NCI-H146 (cell line): ENCODE measurements at regions not wholly inside any gene's neighbourhood (a gene's known extent, or its start where the extent isn't known, plus 50 kb on each side); places are given as distances from the start of the nearest gene placed in this dataset.

Experiments
- DNase-seq: peaks from one replicate; lab custom pipeline; 2025; lab: John Stamatoyannopoulos, UW

DNA sequence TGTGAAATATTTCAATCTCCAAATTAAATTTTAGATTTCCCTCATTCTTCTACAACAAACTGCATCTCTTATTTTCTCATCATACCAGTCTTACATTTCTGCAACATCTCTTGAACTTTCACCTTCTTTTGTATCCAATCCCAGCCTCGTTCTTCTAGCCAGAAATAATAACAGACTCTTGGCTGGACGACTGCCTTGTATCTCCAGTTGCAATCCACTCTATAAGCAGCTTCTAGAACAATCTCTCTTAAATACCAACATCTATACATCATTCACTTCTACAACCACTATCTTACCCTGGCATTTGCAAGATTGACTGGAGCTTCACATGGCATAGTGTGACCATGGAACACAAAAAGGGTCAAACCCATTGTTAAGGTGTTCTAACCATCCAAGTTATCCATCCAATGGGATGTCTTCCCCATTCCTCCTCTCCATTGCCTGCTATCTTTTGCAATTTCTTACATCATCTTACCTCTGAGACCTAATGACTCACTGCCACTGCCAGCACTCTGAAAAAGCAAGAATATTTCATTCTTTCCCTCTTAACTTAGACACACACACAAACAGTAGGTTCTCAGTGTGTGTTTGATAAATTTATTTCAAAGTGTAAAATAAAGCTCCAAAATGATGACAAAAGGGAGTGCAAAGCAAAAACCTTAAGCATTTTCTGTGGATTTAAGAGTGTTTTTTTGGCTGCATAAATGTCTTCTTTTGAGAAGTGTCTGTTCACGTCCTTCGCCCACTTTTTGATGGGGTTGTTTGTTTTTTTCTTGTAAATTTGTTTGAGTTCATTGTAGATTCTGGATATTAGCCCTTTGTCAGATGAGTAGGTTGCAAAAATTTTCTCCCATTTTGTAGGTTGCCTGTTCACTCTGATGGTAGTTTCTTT, 145.6 kb downstream of the METTL4 start:
- DNase-seq: no peak

DNA sequence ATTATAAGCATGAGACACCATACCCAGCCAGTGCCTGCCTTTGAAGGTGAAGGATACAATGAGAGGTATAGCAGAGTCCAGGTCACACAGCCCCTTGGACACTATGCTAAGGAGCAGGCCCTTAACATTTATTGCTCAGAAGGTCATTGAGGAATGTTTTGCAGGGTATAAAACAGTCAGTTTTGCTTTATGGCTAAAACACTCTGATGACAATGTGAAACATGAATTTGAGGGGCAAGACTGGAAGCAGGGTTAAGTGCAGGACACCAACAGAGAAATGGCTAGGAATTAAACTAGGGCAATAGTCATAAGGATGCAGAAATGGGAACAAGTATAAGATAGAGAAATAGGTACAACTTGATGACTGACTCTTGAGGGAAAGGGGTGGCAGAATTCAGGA, 141.1 kb downstream of the METTL4 start:
- DNase-seq: no peak

DNA sequence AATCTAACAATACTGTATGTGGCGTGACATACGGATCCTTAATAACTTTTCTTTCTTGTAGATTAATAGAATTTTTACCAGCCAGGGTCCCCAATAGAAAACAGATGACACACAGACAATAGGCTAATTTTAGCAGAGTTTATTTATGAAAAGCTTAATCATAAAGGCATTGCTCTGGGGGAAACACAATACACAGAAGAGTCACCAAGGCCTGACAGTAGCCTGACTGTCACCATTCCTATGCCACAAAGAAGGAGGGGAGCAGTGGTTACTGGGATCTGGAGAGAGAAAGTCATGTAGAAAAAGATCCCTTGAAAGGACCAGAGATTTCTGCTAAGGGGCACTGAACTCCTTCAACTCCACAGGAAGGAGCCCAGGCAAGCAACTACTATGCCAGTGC, 139.5 kb downstream of the METTL4 start:
- no peak for DNase-seq

DNA sequence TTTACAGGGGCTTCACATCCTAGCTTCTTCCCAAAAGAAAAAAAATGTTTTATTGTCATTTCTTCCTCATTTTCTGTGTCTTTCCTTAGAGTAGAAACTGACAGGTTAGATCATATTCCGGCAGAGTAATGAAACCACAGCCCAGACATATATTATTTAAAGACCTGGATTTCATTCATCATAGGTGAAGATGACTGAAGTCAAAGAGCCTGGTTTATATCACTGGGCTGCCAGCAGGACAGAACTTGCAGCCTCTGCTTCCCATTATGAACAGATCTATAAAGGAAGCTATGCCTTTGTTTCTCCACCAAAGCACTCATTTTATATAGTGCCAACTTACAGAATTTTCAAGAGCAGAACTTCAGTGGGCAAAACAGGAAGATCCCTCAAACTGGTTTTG, 137.9 kb downstream of the METTL4 start:
- DNase-seq: no peak

DNA sequence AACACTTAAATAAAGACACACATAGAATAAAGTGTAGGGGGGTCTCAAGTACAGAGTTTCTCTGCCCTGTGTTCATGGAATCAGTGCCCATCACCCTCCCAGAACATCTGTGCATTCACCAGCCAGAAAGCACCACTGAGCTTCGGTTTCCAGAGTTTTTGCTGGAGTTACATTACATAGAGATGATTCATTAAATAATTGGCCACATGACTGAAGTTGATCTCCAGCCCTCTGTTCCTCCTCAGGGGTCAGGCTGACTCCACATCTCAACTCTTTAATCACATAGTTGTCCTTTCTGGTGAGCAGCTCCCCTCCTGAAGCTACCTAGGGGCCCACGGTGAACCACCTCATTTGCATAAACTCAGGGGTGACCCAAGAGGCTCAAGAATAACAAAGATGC, 129.8 kb downstream of the METTL4 start:
- DNase-seq: no peak

DNA sequence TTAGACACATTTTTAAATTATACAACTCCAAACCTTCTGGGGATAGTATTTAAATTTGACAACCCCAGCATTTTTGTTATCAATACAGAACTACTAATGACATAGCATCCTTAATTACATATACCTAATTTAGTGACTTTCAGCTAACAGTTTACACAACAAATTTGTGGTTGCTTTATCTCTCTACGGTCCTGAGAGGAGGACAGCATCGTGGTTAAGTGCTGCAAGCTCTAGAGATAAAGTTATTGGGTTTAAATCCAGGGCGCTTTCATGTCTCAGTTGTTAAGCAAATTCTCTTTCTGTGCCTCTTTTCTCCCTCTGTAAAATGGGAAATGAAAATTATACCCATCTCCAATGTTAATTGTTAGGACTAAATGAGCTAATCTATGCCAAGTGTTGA, 129.3 kb downstream of the METTL4 start:
- DNase-seq: no peak

DNA sequence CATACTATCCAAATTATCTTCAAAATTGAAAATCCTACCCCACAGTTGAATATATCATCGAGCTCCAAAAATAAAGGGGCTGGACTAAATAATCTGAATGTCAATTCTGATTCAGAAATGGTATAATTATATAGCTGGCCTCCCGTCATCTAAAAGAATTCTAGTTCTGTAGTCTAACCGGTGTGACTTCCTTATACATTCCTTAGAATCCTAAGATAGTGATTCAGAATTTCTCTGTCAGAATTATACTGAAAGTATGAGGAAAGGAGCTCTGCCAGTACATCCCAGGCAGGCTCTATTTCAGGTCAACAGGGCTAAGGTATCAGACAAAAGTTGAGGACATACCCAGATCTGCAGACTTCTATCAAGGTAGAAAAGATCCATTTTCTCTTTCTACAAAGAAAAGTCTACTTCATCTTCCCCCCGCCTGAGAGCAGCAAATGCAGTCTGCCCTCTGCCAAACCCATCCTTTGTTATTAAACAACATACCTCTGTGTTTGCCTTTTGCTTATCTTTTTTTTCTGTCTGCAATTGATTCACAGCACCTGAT, 128.5 kb downstream of the METTL4 start:
- DNase-seq: no peak

DNA sequence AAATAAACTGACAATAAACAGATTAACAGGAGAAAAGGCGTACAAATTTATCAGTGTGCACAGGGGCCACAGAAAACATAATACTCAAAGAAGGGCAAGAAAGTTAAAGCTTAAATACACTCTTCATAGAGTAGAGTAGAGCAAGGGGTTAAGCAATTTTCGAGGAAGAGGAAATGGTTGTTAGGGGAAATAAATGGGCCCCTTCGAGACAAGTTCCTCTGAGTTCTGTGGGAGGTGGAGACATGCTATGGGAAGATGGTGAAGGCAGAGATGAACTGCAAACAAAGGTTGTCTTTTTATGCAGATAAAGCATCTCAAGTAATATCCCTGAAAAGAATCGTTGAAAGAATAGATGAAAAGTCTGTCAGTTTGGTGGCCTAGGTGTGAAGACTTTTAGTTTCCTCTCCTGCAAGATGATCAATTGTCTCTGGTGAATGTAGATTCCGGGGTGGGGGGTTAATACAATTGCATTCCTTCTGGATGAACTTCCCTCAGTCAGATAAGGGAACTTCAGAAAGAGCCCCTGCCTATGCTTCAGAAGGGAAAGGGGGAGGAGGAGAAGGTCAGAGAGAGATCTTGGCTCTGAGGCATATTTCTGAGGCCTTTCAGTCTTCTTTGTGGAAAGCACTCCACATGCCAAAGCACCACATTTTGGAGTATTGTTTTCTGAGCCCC, 127.0 kb downstream of the METTL4 start:
- DNase-seq: no peak

DNA sequence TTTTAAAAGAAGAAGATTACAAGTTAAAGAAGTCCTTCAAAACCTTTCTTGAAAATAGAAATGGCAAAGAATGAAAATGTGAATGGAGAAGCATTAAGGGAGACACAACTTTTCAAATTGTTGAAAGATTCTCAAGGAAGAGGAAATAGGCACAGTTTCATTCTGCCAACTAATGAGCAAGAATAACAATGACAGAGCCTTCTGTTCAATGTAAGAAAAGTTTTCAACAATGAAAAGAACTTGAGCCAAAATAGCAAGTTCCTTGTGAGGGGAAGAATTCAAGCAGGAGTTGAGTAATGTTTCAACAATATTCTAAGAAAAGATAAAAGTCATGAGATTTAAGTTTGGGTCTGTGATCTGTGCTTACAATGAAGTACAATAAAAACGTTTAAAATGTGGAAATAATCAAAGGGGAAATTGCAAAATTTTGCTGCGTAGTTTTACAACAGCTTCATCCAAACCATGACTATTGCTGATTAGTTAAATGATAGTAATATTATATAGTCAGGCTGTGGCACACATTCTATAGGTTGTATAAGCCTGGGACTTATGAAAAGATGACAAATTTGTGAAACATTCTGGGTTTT, 122.6 kb downstream of the METTL4 start:
- DNase-seq: no peak

DNA sequence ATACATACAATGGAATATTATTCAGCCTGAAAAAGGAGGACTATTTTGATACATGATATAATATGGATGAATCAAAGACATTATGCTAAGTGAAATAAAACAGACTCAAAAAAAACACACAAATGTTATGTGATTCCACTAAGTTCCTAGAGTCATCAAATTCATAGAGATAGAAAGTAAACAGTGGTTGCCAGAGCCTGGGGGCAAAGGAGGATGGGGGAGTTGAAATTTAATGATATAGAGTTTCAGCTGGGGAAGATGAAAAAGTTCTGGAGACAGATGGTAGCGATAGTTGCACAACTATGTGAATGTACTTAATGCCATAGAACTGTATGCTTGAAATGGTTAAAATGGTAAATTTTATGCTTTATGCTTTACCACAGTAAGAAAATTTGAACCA, 119.7 kb downstream of the METTL4 start:
- no peak for DNase-seq

DNA sequence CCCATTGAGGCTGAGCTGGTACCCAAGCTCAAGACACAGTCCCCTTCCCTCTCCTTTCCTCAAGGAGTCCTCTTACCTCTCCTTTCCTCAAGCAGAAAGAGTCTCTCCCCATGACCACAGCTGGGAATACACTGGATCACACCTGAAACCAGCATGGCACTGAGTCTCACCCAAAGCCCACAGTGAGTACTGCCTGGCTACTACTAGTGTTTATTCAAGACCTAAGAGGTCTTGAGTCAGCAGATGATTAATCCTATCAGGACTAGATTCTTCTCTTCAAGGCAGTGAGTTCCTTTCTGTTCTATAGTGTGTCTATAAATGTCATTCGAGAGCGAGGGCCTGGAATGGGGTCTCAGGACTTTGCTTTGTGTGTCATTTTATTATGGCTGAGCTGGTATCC, 111.4 kb downstream of the METTL4 start:
- DNase-seq: no peak

DNA sequence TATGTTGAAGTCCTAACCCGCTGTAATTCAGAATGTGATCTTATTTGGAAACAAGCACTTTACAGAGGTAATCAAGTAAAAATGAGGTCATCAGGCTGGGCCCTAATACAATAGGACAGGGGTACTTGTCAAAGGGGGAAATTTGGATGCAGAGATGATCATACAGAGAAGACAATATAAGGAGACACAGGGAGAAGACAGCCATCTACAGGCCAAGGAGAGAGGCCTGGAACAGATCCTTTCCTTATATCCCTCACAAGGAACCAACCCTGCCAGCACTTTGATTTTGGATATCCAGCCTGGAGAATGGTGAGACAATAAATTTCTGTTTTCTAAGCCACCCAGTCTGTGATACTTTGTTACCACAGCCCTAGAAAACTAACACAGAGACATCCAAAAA, 104.3 kb downstream of the METTL4 start:
- no peak for DNase-seq

DNA sequence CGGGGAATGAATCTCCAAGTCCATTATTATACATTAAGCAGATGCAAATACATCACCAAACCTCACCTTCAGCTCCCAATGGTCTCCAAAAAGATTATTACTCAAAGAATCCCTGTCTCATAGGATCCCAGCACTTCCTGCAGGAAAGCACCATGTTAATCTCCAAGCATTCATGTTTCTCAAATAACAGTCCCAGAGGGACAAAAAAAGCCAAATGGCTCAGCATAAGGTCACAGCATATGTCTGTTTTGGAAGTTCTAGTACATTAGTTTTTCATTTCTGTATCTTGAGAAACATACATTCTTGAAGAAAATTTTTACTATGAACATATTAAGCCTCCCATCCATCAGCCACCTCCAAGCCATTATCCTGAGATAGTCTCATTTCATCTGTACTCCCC, 103.3 kb downstream of the METTL4 start:
- no peak for DNase-seq

DNA sequence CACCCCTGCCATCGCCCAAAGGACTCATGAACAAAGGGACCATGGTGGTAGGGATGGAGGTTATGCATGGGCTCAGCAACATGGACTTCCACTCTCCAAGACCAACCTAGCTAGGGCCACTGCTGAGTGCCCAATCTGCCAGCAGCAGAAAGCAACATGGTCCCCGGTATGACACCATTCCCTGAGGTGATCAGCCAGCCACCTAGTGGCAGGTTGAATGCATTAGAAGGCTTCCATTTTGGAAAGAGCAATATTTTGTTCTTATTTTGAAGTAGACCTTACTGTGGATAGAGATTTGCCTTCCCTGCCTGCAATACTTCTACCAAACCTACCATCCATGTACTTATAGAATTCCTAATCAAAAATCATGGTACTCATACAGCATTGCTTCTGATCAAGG, 99.8 kb downstream of the METTL4 start:
- DNase-seq: peak; percentile 3

DNA sequence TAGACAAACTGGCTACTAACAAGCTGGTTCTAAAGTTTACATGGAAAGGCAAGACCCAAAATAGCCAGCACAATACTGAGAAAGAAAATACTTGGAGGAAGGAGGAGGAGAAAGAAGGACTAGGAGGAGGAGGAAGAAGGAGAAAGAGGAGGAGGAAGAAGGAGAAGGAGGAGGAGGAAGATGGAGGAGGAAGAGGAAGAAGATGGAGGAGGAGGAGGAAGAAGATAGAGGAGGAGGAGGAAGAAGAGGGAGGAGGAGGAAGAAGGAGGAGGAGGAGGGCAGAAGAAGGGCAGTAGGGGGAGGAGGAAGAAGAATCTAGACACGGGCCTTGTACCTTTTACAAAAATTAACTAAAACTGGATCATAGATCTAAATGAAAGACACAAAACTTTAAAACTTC, 92.6 kb downstream of the METTL4 start:
- DNase-seq: no peak

DNA sequence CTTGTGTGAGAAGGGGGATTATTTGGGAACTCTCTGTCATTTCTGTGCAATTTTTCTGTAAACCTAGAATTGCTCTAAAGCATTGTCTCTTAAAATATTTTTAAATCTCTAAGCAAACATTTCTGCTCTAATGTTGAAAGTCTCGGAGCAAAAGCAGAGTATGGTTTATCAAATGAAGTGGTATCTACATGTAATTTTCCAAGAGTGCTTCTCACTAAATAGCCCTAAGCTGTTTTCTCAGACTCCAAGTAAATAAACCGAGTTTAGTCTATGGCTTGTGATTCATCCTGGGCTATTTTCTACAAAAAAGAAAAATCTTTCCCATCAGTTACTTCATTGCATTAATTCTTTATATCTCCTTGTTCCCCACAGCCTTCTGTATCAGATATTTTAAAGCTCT, 90.8 kb downstream of the METTL4 start:
- no peak for DNase-seq

DNA sequence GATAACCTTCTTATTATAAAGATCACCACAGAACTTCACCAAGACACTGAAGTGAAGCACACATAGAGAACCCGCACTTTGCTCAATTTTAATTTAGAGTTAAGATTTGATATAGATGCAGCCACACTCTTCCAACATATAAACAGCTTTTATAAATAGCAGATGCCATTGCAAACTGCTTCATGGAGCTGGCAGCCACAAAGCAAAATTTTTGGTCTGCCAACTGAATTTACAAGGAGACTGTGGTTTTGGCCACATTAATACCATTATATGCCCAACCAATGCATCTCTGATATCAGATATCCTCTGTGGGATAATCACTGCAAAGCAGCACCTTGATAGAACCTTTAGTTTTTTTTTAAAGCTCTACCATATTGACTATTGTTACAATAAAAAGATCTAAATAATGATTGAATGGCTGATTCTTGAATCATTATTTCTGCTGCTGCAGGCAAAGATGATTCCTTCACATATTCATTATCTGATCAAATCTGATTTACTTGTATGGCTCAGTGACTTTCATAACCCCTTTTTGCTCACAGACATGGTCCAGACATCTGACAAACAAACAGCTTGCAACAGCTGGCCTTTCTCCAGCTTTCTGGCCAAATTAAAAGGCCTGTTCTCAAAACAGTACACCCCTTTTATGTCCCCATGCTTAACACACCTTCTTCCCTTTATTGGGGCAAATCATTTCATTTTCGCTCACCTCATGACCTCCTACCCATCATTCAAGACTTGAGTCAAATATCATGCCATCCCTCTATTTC, 88.4 kb downstream of the METTL4 start:
- no peak for DNase-seq

DNA sequence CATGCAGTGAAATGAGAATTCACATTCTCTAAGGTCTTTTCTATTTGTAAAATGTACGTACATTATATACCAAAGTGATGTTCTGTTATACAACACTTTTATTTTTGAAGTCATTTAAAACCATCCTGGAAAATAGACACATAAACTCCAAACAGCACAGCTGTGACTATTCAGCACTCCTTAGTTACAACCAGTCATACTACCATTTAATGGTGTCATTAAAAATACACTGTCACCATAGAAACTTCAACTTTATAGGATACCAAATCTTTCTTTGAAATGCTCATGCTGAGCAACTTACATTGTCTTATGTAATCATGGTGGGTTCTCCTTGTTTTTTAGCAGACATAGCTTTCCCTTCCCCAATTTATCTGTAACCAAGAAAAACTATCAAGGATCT, 85.3 kb downstream of the METTL4 start:
- no peak for DNase-seq

DNA sequence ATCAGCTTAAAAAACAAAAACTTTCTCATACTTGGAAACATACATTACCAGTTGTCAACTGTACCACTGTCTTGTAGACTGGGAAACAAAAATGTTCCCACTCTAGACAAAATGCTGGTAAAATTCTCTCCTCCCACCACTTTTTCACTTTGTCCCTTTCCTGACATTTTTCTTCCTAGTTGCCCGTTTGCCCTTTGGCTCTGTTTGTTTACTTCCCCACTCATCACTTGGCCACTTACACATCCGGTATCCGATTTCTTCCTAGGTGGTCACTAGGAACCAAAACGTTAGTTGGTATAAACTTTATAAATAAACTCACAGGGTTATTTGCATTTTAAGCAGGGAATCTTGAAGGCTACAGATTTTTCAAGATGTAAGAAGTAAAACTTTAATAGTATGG, 84.9 kb downstream of the METTL4 start:
- DNase-seq: no peak
